Esophagus squamous epithelium (tissue), 5 donors: ENCODE measurements at regions not wholly inside any gene's neighbourhood (a gene's known extent, or its start where the extent isn't known, plus 50 kb on each side); places are given as distances from the start of the nearest gene placed in this dataset.

Experiments
- DNase-seq: peaks from one replicate; lab custom pipeline; 2025; lab: John Stamatoyannopoulos, UW
- H3K27ac ChIP-seq, 4 donors: fragments of 200-600 bp; sonication (generic); one replicate each; pipeline ENCODE4 v1.5.1; 2016 to 2019; ENCODE audit warnings: mild to moderate bottlenecking in 1 of 4
- H3K27me3 ChIP-seq, 4 donors: fragments of 200-600 bp; sonication (generic); 1 replicate in 3 of 4; 2 replicates in 1 of 4; pipeline versions ENCODE4 v1.5.1 to v1.6.0; 2017 to 2021; ENCODE audit warnings: antibody characterized with exemption in 1 of 4
- H3K36me3 ChIP-seq, 3 donors: fragments of 200-600 bp; sonication (generic); one replicate each; pipeline ENCODE4 v1.5.1; 2016 to 2019
- H3K4me1 ChIP-seq, 3 donors: fragments of 200-600 bp; sonication (generic); one replicate each; pipeline ENCODE4 v1.5.1; 2017 to 2019
- H3K4me3 ChIP-seq, 4 donors: fragments of 200-600 bp; sonication (generic); 1 replicate in 3 of 4; 2 replicates in 1 of 4; pipeline ENCODE4 v1.5.1; 2016 to 2019; ENCODE audit warnings: mild to moderate bottlenecking in 2 of 4, moderate library complexity in 1 of 4
- H3K9me3 ChIP-seq, 3 donors: fragments of 200-600 bp; sonication (generic); one replicate each; pipeline ENCODE4 v1.5.1; 2016 to 2019
- CTCF ChIP-seq, 6 experiments: fragments of 450-650 bp in 4 of 6; fragments of 200-600 bp in 2 of 6; sonication (generic) in 2 of 6; IDR thresholded peaks; one replicate each; pipeline ENCODE4 v1.5.1; 2016 to 2019; ENCODE audit warnings: antibody characterized with exemption in 6 of 6, mild to moderate bottlenecking in 4 of 6, moderate library complexity in 4 of 6
- POLR2A ChIP-seq, 4 donors: fragments of 450-650 bp; IDR thresholded peaks; one replicate each; pipeline ENCODE4 v1.6.1; 2017; ENCODE audit warnings: antibody characterized with exemption in 4 of 4, mild to moderate bottlenecking in 4 of 4, moderate library complexity in 3 of 4
- WGBS, 2 donors: methylation state at CpG; one replicate each; pipeline ENCODE4 v1.1.5; 2018; 5-methylcytosine and 5-hydroxymethylcytosine counted together
- intact Hi-C: fragments of 100-400 bp; cut with DNase I; formaldehyde crosslinking; loops from one replicate; pipeline ENCODE4 v1.15.0; 2022
- donor health status: DM: yes; HTN: yes; CAD: no.

DNA sequence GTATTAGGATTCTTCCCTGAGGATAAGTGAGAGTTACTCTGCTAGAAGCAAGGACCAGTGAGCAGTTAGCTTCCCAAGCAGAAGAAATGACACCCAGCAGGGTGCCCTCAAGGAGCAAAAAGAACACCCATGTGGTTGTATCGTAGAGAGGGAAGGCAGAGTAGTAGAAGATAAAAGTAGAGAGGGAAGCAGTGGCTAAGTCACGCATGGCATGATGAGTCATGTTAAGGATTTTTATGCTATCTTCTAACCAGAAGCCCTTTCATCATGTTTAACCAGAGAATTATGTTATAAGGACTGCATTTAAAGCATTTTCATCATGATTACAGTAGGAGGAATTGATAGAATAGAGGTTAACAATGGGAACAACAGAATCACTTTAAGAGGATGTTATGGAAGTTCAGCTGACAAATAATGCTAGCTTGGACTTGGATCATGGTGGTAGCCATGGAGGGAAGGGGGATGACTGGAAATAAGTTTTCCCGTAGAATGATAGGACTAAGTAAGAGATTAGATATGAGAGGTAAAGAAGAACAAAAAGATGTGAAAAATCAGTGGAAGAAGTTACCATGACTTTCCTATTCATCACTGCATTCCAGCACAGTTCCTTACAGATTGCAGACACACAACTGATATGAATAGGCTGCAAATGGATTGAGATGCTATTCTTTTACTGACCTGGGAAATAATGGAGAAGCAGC is 383.5 kb upstream of the INTU start:
- Histone ChIP-seq H3K27me3 (no peaks in the 10 kb centered on the region), H3K36me3 (no peaks in the 10 kb centered on the region), H3K4me1 (no peaks in the 10 kb centered on the region), H3K9me3 (no peaks in the 10 kb centered on the region), H3K4me3 (no peak overlapping the region), H3K27ac (no peak overlapping the region)
- intact Hi-C loops = no loop called here
- no peak for TF ChIP-seq POLR2A (IDR thresholded peaks at IDR 0.05)
- no peak for TF ChIP-seq CTCF (IDR thresholded peaks at IDR 0.05)
- DNase-seq = no peak
- 71 to 72% methylated on average over 2 to 3 of the region's 3 CpGs for WGBS, 2 donors

DNA sequence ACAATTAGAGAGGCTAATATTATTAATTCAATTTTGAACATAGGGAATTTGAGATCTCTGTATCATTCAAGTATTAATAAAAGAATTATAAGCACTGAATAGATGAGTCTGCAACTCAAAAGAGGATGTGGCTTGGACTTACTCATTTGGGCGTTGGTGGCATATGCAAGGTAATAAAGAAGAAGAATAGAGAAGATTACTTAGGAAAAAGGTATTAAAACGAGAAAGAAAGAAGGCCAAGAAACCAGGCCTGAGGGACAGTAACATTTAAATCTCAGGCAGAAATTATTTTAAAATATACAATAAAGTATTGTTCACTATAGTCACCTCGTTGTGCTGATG is 383.0 kb upstream of the INTU start:
- WGBS, 2 donors = 35 to 46% methylated on average over 3 of the region's 3 CpGs
- H3K4me1 ChIP-seq = no peaks in the 10 kb centered on the region
- no peak overlapping the region for H3K27ac ChIP-seq
- TF ChIP-seq CTCF (IDR thresholded peaks at IDR 0.05) = no peak
- TF ChIP-seq POLR2A (IDR thresholded peaks at IDR 0.05) = no peak
- no peak overlapping the region for H3K4me3 ChIP-seq
- H3K9me3 ChIP-seq = no peaks in the 10 kb centered on the region
- DNase-seq = no peak
- intact Hi-C loops = no loop called here
- H3K27me3 ChIP-seq = no peaks in the 10 kb centered on the region
- no peaks in the 10 kb centered on the region for H3K36me3 ChIP-seq

- intact Hi-C loops = no loop called here
- H3K36me3 ChIP-seq = no peaks in the 10 kb centered on the region
- no peak overlapping the region for H3K4me3 ChIP-seq
- WGBS, 2 donors = 68 to 69% methylated on average over 5 of the region's 5 CpGs
- H3K4me1 ChIP-seq = no peaks in the 10 kb centered on the region
- DNase-seq = no peak
- no peak overlapping the region for H3K27ac ChIP-seq
- TF ChIP-seq POLR2A (IDR thresholded peaks at IDR 0.05) = no peak
- TF ChIP-seq CTCF (IDR thresholded peaks at IDR 0.05) = no peak
- no peaks in the 10 kb centered on the region for H3K9me3 ChIP-seq
- H3K27me3 ChIP-seq = no peaks in the 10 kb centered on the region
Observed at GRCh38 chr4:127250577-127250976, 382.2 kb upstream of the INTU start.

DNA sequence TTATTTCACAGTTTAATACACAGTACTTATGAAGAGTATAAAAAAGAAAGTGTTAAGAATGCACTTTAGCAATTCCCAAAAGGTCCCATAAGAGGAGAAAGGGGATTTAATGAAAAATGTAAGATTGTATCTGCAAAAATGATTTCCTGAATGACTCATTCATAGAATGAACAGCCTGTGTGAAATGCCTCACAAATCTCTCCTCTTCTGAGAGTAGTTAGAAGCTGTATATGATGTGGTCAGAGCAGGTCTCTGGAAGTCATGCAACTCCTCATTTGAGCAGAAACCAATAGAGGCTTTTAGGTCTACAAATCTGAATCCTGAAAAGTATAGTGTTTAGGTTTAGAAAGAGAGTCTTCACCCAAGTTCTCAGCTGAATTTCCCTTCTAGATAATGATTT is 381.3 kb upstream of the INTU start:
- TF ChIP-seq POLR2A (IDR thresholded peaks at IDR 0.05) (no peak), CTCF (IDR thresholded peaks at IDR 0.05) (no peak)
- H3K27me3 ChIP-seq = no peaks in the 10 kb centered on the region
- H3K27ac ChIP-seq = no peak overlapping the region
- no peak for DNase-seq
- intact Hi-C loops = no loop called here
- H3K9me3 ChIP-seq = no peaks in the 10 kb centered on the region
- no peaks in the 10 kb centered on the region for H3K4me1 ChIP-seq
- no peak overlapping the region for H3K4me3 ChIP-seq
- H3K36me3 ChIP-seq = no peaks in the 10 kb centered on the region

- H3K4me1 ChIP-seq = no peaks in the 10 kb centered on the region
- no peaks in the 10 kb centered on the region for H3K9me3 ChIP-seq
- no peak overlapping the region for H3K27ac ChIP-seq
- 86 to 89% methylated on average over 4 of the region's 4 CpGs for WGBS, 2 donors
- TF ChIP-seq CTCF (IDR thresholded peaks at IDR 0.05) = no peak
- no peak for TF ChIP-seq POLR2A (IDR thresholded peaks at IDR 0.05)
- no peaks in the 10 kb centered on the region for H3K36me3 ChIP-seq
- intact Hi-C loops = no loop called here
- no peak for DNase-seq
- no peak overlapping the region for H3K4me3 ChIP-seq
- no peaks in the 10 kb centered on the region for H3K27me3 ChIP-seq
Observed at GRCh38 chr4:127256500-127256899, 376.3 kb upstream of the INTU start.
